KOPT-K1 (cell line): ENCODE measurements at regions not wholly inside any gene's neighbourhood (a gene's known extent, or its start where the extent isn't known, plus 50 kb on each side); places are given as distances from the start of the nearest gene placed in this dataset.
"Not testable (repeated sequence)": the region's sequence is repeated elsewhere in the genome, so short reads cannot be mapped to it uniquely, and the experiment has no call there.

Experiments used
- H3K27ac ChIP-seq: fragments of 200-600 bp; sonication (generic); 2 replicates; pipeline ENCODE4 v1.5.1; 2016; ENCODE audit warnings: antibody characterized with exemption, mild to moderate bottlenecking, low read depth, low read length; ENCODE audit not compliant: poor library complexity, severe bottlenecking
- H3K36me3 ChIP-seq: fragments of 200-600 bp; sonication (generic); 2 replicates; pipeline ENCODE4 v1.5.1; 2017; ENCODE audit warnings: antibody characterized with exemption, mild to moderate bottlenecking, low read length, moderate library complexity; ENCODE audit not compliant: insufficient read depth
- H3K9me3 ChIP-seq: fragments of 200-600 bp; sonication (generic); 2 replicates; pipeline ENCODE4 v1.5.1; 2017; ENCODE audit warnings: antibody characterized with exemption, low read length, mild to moderate bottlenecking; ENCODE audit not compliant: insufficient read depth, poor library complexity, severe bottlenecking

GRCh38 chr11:45394294-45395085 lies 108.3 kb upstream of the SYT13 start:
- no peak overlapping the region for H3K27ac ChIP-seq
- H3K36me3 ChIP-seq, result no peaks in the 10 kb centered on the region

GRCh38 chr11:45393826-45394225 lies 107.7 kb upstream of the SYT13 start:
- Histone ChIP-seq H3K9me3 (no peaks in the 10 kb centered on the region), H3K36me3 (no peaks in the 10 kb centered on the region), H3K27ac (no peak overlapping the region)

More at GRCh38 chr11:45394294-45395085, 108.3 kb upstream of the SYT13 start:
- no peaks in the 10 kb centered on the region for H3K9me3 ChIP-seq

- Histone ChIP-seq H3K36me3 (no peaks in the 10 kb centered on the region), H3K9me3 (no peaks in the 10 kb centered on the region), H3K27ac (no peak overlapping the region)
These were observed 107.2 kb upstream of the SYT13 start for GRCh38 chr11:45393334-45393733.

DNA sequence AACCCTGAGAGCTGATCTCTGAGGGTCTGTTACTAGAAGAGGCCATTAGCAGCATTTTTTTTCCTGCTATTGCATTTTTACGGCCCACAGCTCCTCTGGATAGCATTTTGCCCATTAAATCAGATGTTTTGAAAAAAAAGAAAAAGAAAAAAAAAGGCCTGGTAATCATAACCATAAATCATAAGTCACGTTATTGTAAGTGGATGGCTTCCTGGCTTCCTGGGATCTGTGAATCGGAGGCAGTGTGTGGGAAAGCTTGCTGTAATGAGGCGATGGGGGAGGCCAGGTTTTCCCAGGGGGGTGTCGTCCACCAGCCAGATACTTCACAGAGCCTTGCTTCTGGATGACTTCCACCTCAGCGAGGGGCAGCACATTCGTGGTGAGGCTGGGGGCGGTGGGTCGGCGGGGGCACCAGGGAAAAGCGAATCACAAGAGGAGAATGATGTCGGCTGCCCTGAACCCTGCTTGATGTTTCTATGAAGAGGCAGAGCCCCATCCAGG lies 106.5 kb upstream of the SYT13 start:
- H3K36me3 ChIP-seq, result no peaks in the 10 kb centered on the region
- no peak overlapping the region for H3K27ac ChIP-seq

GRCh38 chr11:45392154-45392553 lies 106.0 kb upstream of the SYT13 start:
- no peaks in the 10 kb centered on the region for H3K9me3 ChIP-seq
- no peak overlapping the region for H3K27ac ChIP-seq
- H3K36me3 ChIP-seq, result no peaks in the 10 kb centered on the region

More for the DNA sequence above, 106.5 kb upstream of the SYT13 start:
- H3K9me3 ChIP-seq, result no peaks in the 10 kb centered on the region

DNA sequence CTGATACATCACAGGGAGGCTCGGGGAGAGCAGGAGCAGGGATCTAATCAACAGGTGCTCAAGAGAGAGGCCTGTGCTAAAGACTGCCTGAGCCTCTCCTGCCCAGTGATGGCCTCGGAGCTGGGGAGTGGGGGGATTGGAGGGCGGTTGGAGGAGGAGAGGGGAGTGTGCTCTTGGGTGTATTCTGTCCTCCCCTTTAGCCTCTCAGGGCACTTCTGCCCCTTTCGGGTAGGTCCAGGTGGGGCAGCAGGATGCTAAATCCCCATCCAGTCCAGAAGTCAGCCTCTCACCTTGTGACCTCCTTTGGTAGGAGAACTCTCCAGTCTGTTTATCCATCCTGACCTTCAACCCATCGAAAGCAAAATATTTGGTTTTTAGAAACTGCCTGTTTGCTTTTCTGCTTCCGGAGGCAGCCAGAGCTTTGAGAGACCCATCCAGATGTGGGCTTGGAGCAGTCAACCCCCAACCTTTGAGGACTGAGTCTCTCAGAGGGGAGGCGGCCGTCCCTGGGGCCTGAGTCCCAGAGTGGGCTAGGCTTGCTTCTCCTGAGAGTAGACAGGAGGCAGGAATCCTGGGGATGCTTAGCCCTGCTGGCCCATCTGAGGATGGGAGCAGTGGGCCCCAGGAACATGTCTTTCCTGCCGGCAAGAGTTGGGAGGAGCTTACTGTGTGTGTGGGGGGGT lies 105.2 kb upstream of the SYT13 start:
- Histone ChIP-seq H3K9me3 (no peaks in the 10 kb centered on the region), H3K27ac (no peak overlapping the region), H3K36me3 (no peaks in the 10 kb centered on the region)

- Histone ChIP-seq H3K27ac (no peak overlapping the region), H3K9me3 (no peaks in the 10 kb centered on the region), H3K36me3 (no peaks in the 10 kb centered on the region)
These were observed 104.3 kb upstream of the SYT13 start for GRCh38 chr11:45390407-45390806.

GRCh38 chr11:45388472-45388871 lies 102.3 kb upstream of the SYT13 start:
- no peak overlapping the region for H3K27ac ChIP-seq
- no peaks in the 10 kb centered on the region for H3K9me3 ChIP-seq
- no peaks in the 10 kb centered on the region for H3K36me3 ChIP-seq

DNA sequence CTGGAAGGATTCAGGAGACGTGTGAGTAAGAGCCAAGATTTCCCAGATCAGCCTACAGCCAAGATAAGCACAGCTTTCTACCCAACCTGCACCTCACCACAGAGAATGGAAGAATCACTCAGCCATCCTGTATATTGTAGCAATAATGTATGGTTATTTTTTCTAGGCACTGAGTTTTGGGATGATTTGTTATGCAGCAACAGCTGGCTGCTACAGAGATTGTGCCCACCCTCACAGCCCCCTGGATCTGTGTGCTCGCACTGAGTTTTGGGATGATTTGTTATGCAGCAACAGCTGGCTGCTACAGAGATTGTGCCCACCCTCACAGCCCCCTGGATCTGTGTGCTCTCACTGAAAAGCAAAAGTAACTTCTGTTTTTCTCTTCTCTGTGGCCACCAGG lies 101.7 kb upstream of the SYT13 start:
- not testable (repeated sequence) for H3K9me3 ChIP-seq, H3K27ac ChIP-seq, H3K36me3 ChIP-seq

DNA sequence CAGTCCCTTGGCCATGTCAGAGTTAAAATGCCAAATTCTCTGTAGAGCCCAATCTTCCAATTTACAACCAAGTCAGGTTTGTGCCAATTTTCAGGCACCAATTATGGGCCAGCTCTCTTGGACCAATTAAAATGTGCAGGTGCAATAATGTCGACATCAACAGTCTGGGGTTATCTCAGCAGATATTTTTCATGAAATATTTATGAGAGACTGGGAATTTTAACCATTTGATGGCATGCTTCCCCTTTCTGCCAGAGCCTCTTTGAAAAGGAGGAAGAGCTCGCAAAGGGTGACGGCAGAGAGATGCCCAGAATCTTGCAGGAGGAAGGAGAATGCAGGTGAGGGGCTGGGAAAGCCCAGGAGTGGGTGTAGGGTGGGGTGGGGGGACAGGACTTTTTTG lies 100.8 kb upstream of the SYT13 start:
- Histone ChIP-seq H3K9me3 (no peaks in the 10 kb centered on the region), H3K36me3 (no peaks in the 10 kb centered on the region)

DNA sequence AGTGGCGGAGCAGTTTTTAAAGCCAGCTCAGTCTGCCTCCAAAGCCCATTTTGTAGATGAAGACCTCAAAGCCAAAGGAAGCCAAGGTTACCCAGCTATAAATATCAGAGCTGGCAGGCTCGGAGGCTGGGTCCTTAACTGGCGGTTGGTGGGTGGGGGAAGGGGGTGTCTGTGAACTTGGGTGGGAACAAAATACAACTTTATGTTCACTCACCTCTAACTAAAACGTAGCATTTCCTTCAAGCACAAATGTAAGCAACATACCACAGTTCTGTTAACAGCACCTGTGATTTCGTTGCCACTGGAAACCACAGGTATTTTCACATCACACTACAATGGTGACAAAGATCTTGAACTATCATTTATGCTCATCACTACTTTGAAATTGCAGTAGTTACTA lies 99.7 kb upstream of the SYT13 start:
- no peaks in the 10 kb centered on the region for H3K36me3 ChIP-seq
- no peaks in the 10 kb centered on the region for H3K9me3 ChIP-seq
- H3K27ac ChIP-seq, result peak overlapping the region; percentile 60

More for the DNA sequence above, 100.8 kb upstream of the SYT13 start:
- no peak overlapping the region for H3K27ac ChIP-seq

DNA sequence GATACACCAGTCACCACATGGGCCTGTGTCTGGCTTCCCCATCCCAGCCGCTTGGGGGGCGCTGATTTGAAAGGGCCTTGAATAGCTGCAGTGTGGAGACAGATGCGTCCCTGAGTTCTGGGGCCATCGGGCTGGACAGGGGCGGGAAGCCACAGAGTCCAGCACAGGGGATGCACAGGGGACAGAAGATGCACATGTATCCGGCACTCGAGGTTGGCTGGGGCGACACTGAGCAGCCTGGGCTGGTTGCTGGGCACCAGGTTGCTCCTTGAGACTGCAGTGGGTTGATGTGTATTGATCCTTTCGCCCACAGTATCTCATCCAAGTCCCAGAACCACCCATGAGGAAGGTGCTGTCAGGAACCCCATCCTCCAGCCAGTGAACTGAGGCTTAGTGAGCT lies 99.3 kb upstream of the SYT13 start:
- peak overlapping the region; percentile 60 for H3K27ac ChIP-seq
- no peaks in the 10 kb centered on the region for H3K9me3 ChIP-seq
- no peaks in the 10 kb centered on the region for H3K36me3 ChIP-seq

GRCh38 chr11:45384711-45385241 lies 98.6 kb upstream of the SYT13 start:
- Histone ChIP-seq H3K27ac (peak overlapping the region; percentile 60), H3K9me3 (no peaks in the 10 kb centered on the region), H3K36me3 (no peaks in the 10 kb centered on the region)

GRCh38 chr11:45384016-45384415 lies 97.9 kb upstream of the SYT13 start:
- Histone ChIP-seq H3K27ac (no peak overlapping the region), H3K36me3 (no peaks in the 10 kb centered on the region), H3K9me3 (no peaks in the 10 kb centered on the region)

DNA sequence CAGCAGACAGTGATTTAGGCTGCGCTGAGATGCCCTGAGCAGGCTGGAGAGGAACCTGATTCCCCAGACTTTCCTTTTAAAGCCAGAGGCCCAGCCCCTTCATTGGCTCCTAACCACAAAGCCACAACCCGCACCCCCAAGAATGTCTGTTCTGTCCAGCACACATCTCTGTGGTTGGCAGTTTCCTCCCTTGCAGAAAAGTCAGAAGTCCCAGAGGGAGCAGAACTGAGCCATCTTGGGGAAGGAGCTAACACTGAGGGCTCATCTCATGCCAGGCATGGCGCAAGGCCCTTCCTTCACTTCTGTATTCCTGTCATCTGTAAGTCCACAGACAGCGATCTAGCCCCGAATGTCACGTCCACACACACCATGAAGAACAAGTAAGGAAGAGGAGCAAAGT lies 97.1 kb upstream of the SYT13 start:
- H3K9me3 ChIP-seq, result no peaks in the 10 kb centered on the region
- H3K27ac ChIP-seq, result no peak overlapping the region
- no peaks in the 10 kb centered on the region for H3K36me3 ChIP-seq
